Naive B cell (primary cell): ENCODE measurements at regions not wholly inside any gene's neighbourhood (a gene's known extent, or its start where the extent isn't known, plus 50 kb on each side); places are given as distances from the start of the nearest gene placed in this dataset.
A peak's percentile ranks its signal among the peaks of the same experiment; 100 is the strongest.

Experiments used
- ATAC-seq, 2 donors: fragments of 150-1000 bp; cut with Tn5 transposase; 2 replicates each; pipeline ENCODE4 v1.10.0; 2021; ENCODE audit warnings: low read depth in 2 of 2, mild to moderate bottlenecking in 2 of 2, moderate library complexity in 2 of 2
- DNase-seq: peaks from one replicate; pipeline ENCODE4 v3.0.0; 2022
- H3K27ac Mint-ChIP-seq, 6 donors: one replicate each; pipeline ENCODE4 v1.8.0; 2020 to 2022; ENCODE audit warnings: mild to moderate bottlenecking in 6 of 6, mixed read lengths in 6 of 6, moderate library complexity in 5 of 6, inconsistent platforms in 2 of 6
- H3K27me3 Mint-ChIP-seq, 3 donors: one replicate each; pipeline ENCODE4 v1.8.0; 2021 to 2022; ENCODE audit warnings: mixed read lengths in 3 of 3, mild to moderate bottlenecking in 1 of 3
- H3K36me3 Mint-ChIP-seq, 2 donors: one replicate each; pipeline ENCODE4 v1.8.0; 2020 to 2022; ENCODE audit warnings: mixed read lengths in 2 of 2, inconsistent platforms in 1 of 2, mild to moderate bottlenecking in 1 of 2
- H3K4me1 Mint-ChIP-seq, 3 donors: one replicate each; pipeline ENCODE4 v1.8.0; 2020 to 2022; ENCODE audit warnings: mixed read lengths in 3 of 3, inconsistent platforms in 1 of 3, mild to moderate bottlenecking in 1 of 3, moderate library complexity in 1 of 3
- H3K4me3 Mint-ChIP-seq, 8 donors: one replicate each; pipeline ENCODE4 v1.8.0; 2020 to 2022; ENCODE audit warnings: mild to moderate bottlenecking in 8 of 8, mixed read lengths in 8 of 8, moderate library complexity in 8 of 8, inconsistent platforms in 2 of 8
- H3K9me3 Mint-ChIP-seq, 7 donors: one replicate each; pipeline ENCODE4 v1.8.0; 2020 to 2022; ENCODE audit warnings: mixed read lengths in 7 of 7, mild to moderate bottlenecking in 5 of 7, inconsistent platforms in 2 of 7, moderate library complexity in 1 of 7

GRCh38 chr18:22539051-22539765 is 121.5 kb upstream of the CTAGE1 start:
- Mint-ChIP-seq H3K27ac (no peak overlapping the region), H3K4me1 (no peaks in the 10 kb centered on the region), H3K9me3 (peaks cover 0 to 15% (median 6%) of the 10 kb centered on the region in 7 donors), H3K4me3 (no peak overlapping the region), H3K27me3 (no peaks in the 10 kb centered on the region), H3K36me3 (peaks cover 0 to 2% of the 10 kb centered on the region in 2 donors)
- DNase-seq, result no peak
- no peak for ATAC-seq

DNA sequence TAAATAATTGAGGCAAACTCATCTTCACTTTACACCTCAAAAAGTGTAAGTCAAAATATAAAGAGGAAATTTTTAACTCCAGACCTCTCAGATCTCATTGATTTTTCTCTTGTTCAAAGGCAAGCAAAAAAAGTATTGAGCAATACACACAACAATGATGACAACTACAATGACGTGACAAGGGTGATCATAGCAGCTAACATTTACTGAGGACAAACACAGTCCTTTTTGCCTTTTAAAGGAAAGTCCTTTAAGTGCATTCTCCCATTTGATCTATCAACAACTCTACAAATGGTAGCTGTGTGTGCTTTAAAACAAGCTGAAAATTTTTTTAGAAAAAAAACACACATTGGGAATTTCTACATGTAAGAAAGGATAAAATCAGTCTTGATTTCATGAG is 123.5 kb upstream of the CTAGE1 start:
- H3K27me3 Mint-ChIP-seq, result no peaks in the 10 kb centered on the region
- DNase-seq (no peak), ATAC-seq (no peak)
- peaks cover 0 to 5% of the 10 kb centered on the region in 2 donors for H3K36me3 Mint-ChIP-seq
- H3K27ac Mint-ChIP-seq, result no peak overlapping the region
- H3K9me3 Mint-ChIP-seq, result peaks cover 0 to 16% (median 3%) of the 10 kb centered on the region in 7 donors
- H3K4me1 Mint-ChIP-seq, result no peaks in the 10 kb centered on the region
- no peak overlapping the region for H3K4me3 Mint-ChIP-seq

DNA sequence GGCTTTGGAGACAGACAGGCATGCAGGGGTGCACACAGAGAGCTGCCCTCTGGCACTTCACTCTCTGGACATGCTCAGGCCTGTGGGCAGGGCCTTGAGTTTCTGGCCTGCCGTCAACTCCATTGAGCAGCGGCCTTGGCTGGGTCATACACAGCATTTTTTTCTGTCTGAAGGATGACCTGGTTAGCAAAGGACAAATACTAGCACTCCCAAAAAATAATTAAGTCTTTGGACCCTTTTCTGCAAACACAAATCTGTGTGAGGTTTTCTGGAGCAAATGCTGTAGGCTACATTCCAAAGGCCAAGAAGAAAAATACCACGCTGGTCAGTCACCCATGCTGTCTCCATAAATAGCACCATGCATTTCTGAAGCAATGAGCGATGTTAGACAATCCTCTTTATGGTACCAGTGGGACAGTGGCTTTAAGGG is 124.7 kb upstream of the CTAGE1 start:
- Mint-ChIP-seq H3K9me3 (peaks cover 0 to 15% (median under 1%) of the 10 kb centered on the region in 7 donors), H3K27me3 (no peaks in the 10 kb centered on the region), H3K4me3 (peak overlapping the region in 1 of 8 donors; percentile 22), H3K27ac (no peak overlapping the region), H3K36me3 (peaks cover 0 to 5% of the 10 kb centered on the region in 2 donors), H3K4me1 (no peaks in the 10 kb centered on the region)
- ATAC-seq, result no peak
- no peak for DNase-seq

GRCh38 chr18:22543769-22544168 is 126.1 kb upstream of the CTAGE1 start:
- no peak for DNase-seq
- no peaks in the 10 kb centered on the region for H3K27me3 Mint-ChIP-seq
- H3K4me1 Mint-ChIP-seq, result no peaks in the 10 kb centered on the region
- peaks cover 0 to 5% of the 10 kb centered on the region in 2 donors for H3K36me3 Mint-ChIP-seq
- peaks cover 0 to 15% (median 3%) of the 10 kb centered on the region in 7 donors for H3K9me3 Mint-ChIP-seq
- H3K4me3 Mint-ChIP-seq, result no peak overlapping the region
- no peak overlapping the region for H3K27ac Mint-ChIP-seq
- no peak for ATAC-seq

DNA sequence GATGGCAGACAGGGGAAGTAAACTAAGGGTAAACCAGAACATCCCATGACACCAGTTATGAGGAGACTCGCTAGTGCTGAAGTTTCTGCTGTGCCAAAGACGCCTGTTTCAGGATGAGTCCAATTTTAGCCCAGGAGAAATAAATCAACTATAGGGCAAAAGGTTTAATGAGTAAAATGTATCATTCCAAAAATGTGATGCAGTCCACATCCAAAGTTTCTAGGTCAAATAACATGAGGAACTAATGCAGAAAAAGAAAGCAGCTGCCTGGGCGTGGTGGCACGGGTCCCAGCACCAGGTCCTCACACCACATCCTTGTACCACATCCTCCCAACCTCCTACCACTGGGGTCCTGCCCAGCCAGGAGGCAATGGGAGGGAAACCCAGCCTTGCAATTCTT is 126.9 kb upstream of the CTAGE1 start:
- H3K27me3 Mint-ChIP-seq, result no peaks in the 10 kb centered on the region
- peaks cover 0 to 5% of the 10 kb centered on the region in 2 donors for H3K36me3 Mint-ChIP-seq

DNA sequence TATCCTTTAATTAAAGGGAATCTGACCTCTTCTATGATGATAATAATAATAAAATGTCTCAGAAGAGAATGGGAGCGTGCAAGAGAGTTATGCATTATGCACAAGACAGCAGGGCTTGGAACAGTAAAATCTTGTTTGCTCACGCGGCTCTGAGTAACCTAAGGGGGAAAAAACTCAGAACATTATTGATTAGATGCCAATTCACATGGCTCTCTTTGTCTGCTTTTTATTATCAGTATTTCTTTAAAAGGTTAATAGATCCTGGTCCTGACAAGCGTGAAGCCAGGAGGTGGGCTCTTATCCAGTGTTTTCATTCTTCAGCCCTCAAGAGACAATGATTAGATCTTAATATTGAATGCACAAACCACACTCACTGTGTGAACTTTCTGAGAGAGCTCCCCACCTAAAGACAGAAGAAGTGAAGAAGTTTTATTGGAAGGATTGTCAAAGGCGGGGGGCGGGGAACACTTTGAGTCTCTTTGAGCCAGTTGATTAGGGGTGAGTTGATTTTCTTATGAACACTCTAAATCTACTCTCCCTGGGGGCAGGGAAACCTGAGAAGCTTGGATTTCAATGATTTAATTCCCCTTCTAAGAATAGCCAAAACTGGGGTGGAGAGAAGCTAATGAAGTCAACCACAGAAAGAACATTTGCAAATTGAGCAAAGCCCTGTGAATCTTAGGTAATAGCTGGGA is 127.5 kb upstream of the CTAGE1 start:
- ATAC-seq (no peak), DNase-seq (no peak)
- Mint-ChIP-seq H3K4me3 (no peak overlapping the region), H3K27me3 (no peaks in the 10 kb centered on the region), H3K9me3 (peaks cover 0 to 15% (median 3%) of the 10 kb centered on the region in 7 donors), H3K4me1 (no peaks in the 10 kb centered on the region), H3K27ac (no peak overlapping the region), H3K36me3 (peaks cover 0 to 5% of the 10 kb centered on the region in 2 donors)

More for the DNA sequence above, 126.9 kb upstream of the CTAGE1 start:
- Mint-ChIP-seq H3K27ac (no peak overlapping the region), H3K4me1 (no peaks in the 10 kb centered on the region), H3K9me3 (peaks cover 0 to 15% (median 3%) of the 10 kb centered on the region in 7 donors), H3K4me3 (peak overlapping the region in 1 of 8 donors; percentile 56)
- DNase-seq (no peak), ATAC-seq (no peak)

GRCh38 chr18:22546905-22547570 is 129.3 kb upstream of the CTAGE1 start:
- no peaks in the 10 kb centered on the region for H3K4me1 Mint-ChIP-seq
- peaks cover 0 to 5% of the 10 kb centered on the region in 2 donors for H3K36me3 Mint-ChIP-seq
- peaks cover 0 to 12% (median 3%) of the 10 kb centered on the region in 7 donors for H3K9me3 Mint-ChIP-seq
- no peaks in the 10 kb centered on the region for H3K27me3 Mint-ChIP-seq
- H3K4me3 Mint-ChIP-seq, result no peak overlapping the region
- no peak for DNase-seq
- ATAC-seq, result no peak
- no peak overlapping the region for H3K27ac Mint-ChIP-seq

GRCh38 chr18:22547807-22548561 is 130.3 kb upstream of the CTAGE1 start:
- peaks cover 0 to 4% (median 0%) of the 10 kb centered on the region in 3 donors for H3K27me3 Mint-ChIP-seq
- peaks cover 0 to 5% of the 10 kb centered on the region in 2 donors for H3K36me3 Mint-ChIP-seq
- H3K9me3 Mint-ChIP-seq, result peaks cover 0 to 12% (median 3%) of the 10 kb centered on the region in 7 donors
- no peak for DNase-seq
- no peak overlapping the region for H3K4me3 Mint-ChIP-seq
- H3K4me1 Mint-ChIP-seq, result no peaks in the 10 kb centered on the region
- no peak for ATAC-seq
- H3K27ac Mint-ChIP-seq, result no peak overlapping the region

DNA sequence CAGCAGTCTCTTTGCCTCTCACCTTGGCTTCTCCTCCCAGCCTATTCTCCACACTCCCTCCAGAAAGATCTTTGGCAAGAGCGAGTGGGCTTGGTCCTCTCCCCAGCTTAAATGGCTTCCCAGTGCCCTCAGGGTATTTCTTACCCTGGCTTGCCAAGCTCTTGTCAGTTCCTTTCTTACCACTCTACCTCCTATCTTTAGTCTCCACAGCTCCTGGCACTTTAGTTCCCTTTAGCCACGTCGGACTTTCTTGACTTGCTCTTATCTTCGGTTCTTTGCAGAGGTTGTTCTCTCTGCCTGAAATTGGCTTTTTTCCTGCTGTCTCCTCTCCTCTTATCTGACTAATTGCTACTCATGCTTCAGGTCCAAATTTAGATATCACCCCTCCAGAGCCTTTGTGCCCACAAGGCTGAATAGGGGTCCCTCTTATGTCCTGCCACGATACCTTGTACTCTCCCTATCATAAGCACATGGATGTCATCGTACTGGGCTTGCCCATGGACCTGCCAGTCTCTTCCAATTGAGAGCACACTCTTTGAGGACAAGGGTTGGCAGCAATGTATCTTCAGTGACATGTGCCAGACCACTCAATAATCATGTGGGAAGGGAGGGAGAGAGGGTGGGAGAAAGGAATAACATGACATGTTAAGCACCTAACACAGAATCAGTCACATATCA is 131.7 kb upstream of the CTAGE1 start:
- peaks cover 0 to under 1% of the 10 kb centered on the region in 2 donors for H3K36me3 Mint-ChIP-seq
- H3K4me1 Mint-ChIP-seq, result no peaks in the 10 kb centered on the region
- H3K9me3 Mint-ChIP-seq, result peaks cover 0 to 3% (median 0%) of the 10 kb centered on the region in 7 donors
- peaks cover 0 to 8% (median 0%) of the 10 kb centered on the region in 3 donors for H3K27me3 Mint-ChIP-seq
- ATAC-seq (no peak), DNase-seq (no peak)
- H3K4me3 Mint-ChIP-seq, result no peak overlapping the region
- no peak overlapping the region for H3K27ac Mint-ChIP-seq

DNA sequence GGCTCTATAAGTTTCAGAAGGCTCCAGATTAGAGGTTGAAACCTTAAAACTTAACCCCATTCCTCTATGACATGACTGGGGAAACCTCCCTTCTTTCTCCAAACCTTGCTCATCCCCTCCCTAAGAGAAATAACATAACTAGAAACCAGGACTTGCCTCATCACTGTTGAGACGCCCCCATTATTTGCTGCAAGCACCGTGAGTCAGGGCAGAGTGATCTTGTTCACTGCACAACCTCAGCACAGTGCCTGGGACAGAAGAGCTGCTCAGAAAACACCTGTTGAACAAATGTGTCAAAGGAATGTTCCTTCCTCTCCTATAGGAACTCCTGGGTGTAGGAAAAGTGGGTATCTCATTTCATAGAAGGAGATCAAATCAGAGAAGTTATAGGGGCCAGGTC is 132.7 kb upstream of the CTAGE1 start:
- H3K36me3 Mint-ChIP-seq, result no peaks in the 10 kb centered on the region
- H3K4me1 Mint-ChIP-seq, result no peaks in the 10 kb centered on the region
- H3K27me3 Mint-ChIP-seq, result peaks cover 0 to 8% (median 5%) of the 10 kb centered on the region in 3 donors
- no peak for DNase-seq
- no peak overlapping the region for H3K27ac Mint-ChIP-seq
- peaks cover 0 to 5% (median 0%) of the 10 kb centered on the region in 7 donors for H3K9me3 Mint-ChIP-seq
- H3K4me3 Mint-ChIP-seq, result no peak overlapping the region
- ATAC-seq, result no peak

- ATAC-seq (no peak), DNase-seq (no peak)
- Mint-ChIP-seq H3K36me3 (no peaks in the 10 kb centered on the region), H3K27me3 (peaks cover 0 to 8% (median 5%) of the 10 kb centered on the region in 3 donors), H3K4me3 (no peak overlapping the region), H3K9me3 (peaks cover 0 to 5% (median 0%) of the 10 kb centered on the region in 7 donors), H3K4me1 (no peaks in the 10 kb centered on the region), H3K27ac (no peak overlapping the region)
These were observed 133.1 kb upstream of the CTAGE1 start for GRCh38 chr18:22550861-22551260.

DNA sequence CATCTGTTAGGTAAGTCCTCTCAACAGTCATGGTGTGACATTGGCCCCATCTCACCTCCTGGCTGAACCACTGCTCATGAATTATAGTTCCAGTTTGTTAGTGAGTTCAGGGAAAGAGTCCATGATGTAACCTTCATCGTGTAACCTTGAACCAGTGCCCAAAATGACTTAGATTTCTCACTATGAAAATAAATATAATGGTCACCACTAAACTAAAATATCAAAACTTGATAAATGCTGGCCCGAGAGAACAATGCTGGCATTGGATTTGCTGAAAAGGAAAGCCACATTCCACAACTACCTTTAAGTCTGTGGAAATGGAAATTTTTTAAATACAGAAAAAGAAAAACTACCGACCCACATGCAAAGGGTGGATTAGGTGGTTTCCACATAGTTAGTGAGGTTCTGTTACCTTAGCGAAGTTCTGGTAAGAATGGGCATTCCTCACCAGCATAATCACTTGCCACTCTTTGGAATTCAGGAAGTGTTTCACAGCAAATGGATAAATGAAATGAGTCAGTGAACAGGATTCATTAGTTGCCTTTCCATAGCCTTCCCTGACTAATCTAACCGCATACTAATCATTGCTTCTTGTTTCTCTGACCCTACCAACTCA is 133.9 kb upstream of the CTAGE1 start:
- no peak for ATAC-seq
- H3K4me3 Mint-ChIP-seq, result no peak overlapping the region
- H3K9me3 Mint-ChIP-seq, result peaks cover 0 to 5% (median 0%) of the 10 kb centered on the region in 7 donors
- DNase-seq, result no peak
- H3K27ac Mint-ChIP-seq, result no peak overlapping the region
- H3K27me3 Mint-ChIP-seq, result peaks cover 4 to 13% (median 12%) of the 10 kb centered on the region in 3 donors
- no peaks in the 10 kb centered on the region for H3K4me1 Mint-ChIP-seq
- no peaks in the 10 kb centered on the region for H3K36me3 Mint-ChIP-seq
